GM19438 (cell line): ENCODE measurements at regions not wholly inside any gene's neighbourhood (a gene's known extent, or its start where the extent isn't known, plus 50 kb on each side); places are given as distances from the start of the nearest gene placed in this dataset.
"Not testable (repeated sequence)": the region's sequence is repeated elsewhere in the genome, so short reads cannot be mapped to it uniquely, and the experiment has no call there.

Source experiments
- ATAC-seq: cut with Tn5 transposase; IDR thresholded peaks from one replicate; pipeline ENCODE4 v1.9.1; 2021; ENCODE audit warnings: low read depth; ENCODE audit not compliant: unreplicated experiment

GRCh38 chr19:37303591-37304171 lies 67.2 kb upstream of the ZNF527 start:
- no peak for ATAC-seq

- no peak for ATAC-seq
Observed at GRCh38 chr19:37304190-37304883, 66.6 kb upstream of the ZNF527 start.

GRCh38 chr19:37304884-37305255 lies 66.0 kb upstream of the ZNF527 start:
- ATAC-seq = no peak

- no peak for ATAC-seq
Observed at GRCh38 chr19:37306383-37306963, 64.4 kb upstream of the ZNF527 start.

GRCh38 chr19:37309834-37310575 lies 60.9 kb upstream of the ZNF527 start:
- ATAC-seq = no peak

- not testable (repeated sequence) for ATAC-seq
Observed at GRCh38 chr19:37312531-37313334, 58.2 kb upstream of the ZNF527 start.

- ATAC-seq = no peak
Observed at GRCh38 chr19:37313335-37313627, 57.6 kb upstream of the ZNF527 start.

- peak; percentile 98 for ATAC-seq
Observed at GRCh38 chr19:37317403-37318209, 53.3 kb upstream of the ZNF527 start.

GRCh38 chr19:37320988-37321387 lies 49.9 kb upstream of the ZNF527 start:
- ATAC-seq = not testable (repeated sequence)
